ENCODE measurements at regions not wholly inside any gene's neighbourhood (a gene's known extent, or its start where the extent isn't known, plus 50 kb on each side); places are given as distances from the start of the nearest gene placed in this dataset.

GRCh38 chr9:129497813-129498450, 123.0 kb downstream of the C9orf50 start:
- intact Hi-C loops (cut with DNase I; ENCODE audit: low total_unique reads): loop anchor here (5.0 kb wide), 1 partner anchor 104 kb away; no protein-coding TSS in a partner anchor
- peak in 2 of 3 donors; percentile 17 to 42 for TF ChIP-seq POLR2AphosphoS5 (IDR thresholded peaks at IDR 0.05)
- TF ChIP-seq CTCF (IDR thresholded peaks at IDR 0.05 in 8 of 11, conservative IDR thresholded peaks at IDR 0.05 in 3 of 11): no peak
- DNase-seq: no peak
- H3K36me3 ChIP-seq: peaks cover 0 to 20% (median 2%) of the 10 kb centered on the region in 6 donors
- no peaks in the 10 kb centered on the region for H3K9me3 ChIP-seq
- 72 to 82% (median 77%) methylated on average over 8 of the region's 8 CpGs for WGBS, 5 donors
- peak overlapping the region in 3 of 8 donors; percentile 51 to 74 (median 56) for H3K4me3 ChIP-seq
- peaks cover 0 to 34% (median 6%) of the 10 kb centered on the region in 7 donors for H3K27me3 ChIP-seq (replicated peaks in 1 of 7)
- peak overlapping the region; percentile 81 to 92 (median 90) for H3K27ac ChIP-seq
- peaks cover 19 to 58% (median 39%) of the 10 kb centered on the region in 6 donors for H3K4me1 ChIP-seq

GRCh38 chr9:129497005-129497812, 123.7 kb downstream of the C9orf50 start:
- peak overlapping the region; percentile 81 to 92 (median 90) for H3K27ac ChIP-seq
- 26 to 39% (median 32%) methylated on average over 14 to 16 of the region's 16 CpGs for WGBS, 5 donors
- no peak for DNase-seq
- peaks cover 0 to 34% (median 6%) of the 10 kb centered on the region in 7 donors for H3K27me3 ChIP-seq (replicated peaks in 1 of 7)
- no peaks in the 10 kb centered on the region for H3K9me3 ChIP-seq
- peak overlapping the region in 6 of 8 donors; percentile 42 to 74 (median 52) for H3K4me3 ChIP-seq
- H3K36me3 ChIP-seq: peaks cover 0 to 24% (median 2%) of the 10 kb centered on the region in 6 donors
- H3K4me1 ChIP-seq: peaks cover 20 to 62% (median 43%) of the 10 kb centered on the region in 6 donors
- intact Hi-C loops (cut with DNase I; ENCODE audit: low total_unique reads): loop anchor here (5.0 kb wide), 1 partner anchor 105 kb away; no protein-coding TSS in a partner anchor
- peak in 1 of 3 donors; percentile 28 for TF ChIP-seq POLR2A (IDR thresholded peaks at IDR 0.05)
- no peak for TF ChIP-seq CTCF (IDR thresholded peaks at IDR 0.05 in 8 of 11, conservative IDR thresholded peaks at IDR 0.05 in 3 of 11)

GRCh38 chr9:129496473-129497004, 124.4 kb downstream of the C9orf50 start:
- Histone ChIP-seq H3K27ac (peak overlapping the region; percentile 81 to 92 (median 90)), H3K9me3 (no peaks in the 10 kb centered on the region), H3K36me3 (peaks cover 0 to 28% (median 2%) of the 10 kb centered on the region in 6 donors), H3K4me3 (peak overlapping the region; percentile 24 to 74 (median 52)), H3K27me3 (replicated peaks in 1 of 7) (peaks cover 0 to 34% (median 6%) of the 10 kb centered on the region in 7 donors), H3K4me1 (peaks cover 22 to 69% (median 50%) of the 10 kb centered on the region in 6 donors)
- TF ChIP-seq CTCF (IDR thresholded peaks at IDR 0.05 in 8 of 11, conservative IDR thresholded peaks at IDR 0.05 in 3 of 11) (no peak), POLR2AphosphoS5 (IDR thresholded peaks at IDR 0.05) (peak; percentile 77 to 88 (median 86)), POLR2A (IDR thresholded peaks at IDR 0.05) (no peak)
- WGBS, 5 donors: 0 to 1% (median 0%) methylated on average over 18 to 43 of the region's 43 CpGs
- intact Hi-C loops (cut with DNase I; ENCODE audit: low total_unique reads): loop anchor here (5.0 kb wide), 1 partner anchor 106 kb away; no protein-coding TSS in a partner anchor
- DNase-seq: peak; percentile 93
